Fibroblast of skin of right quadriceps (primary cell): ENCODE measurements at regions not wholly inside any gene's neighbourhood (a gene's known extent, or its start where the extent isn't known, plus 50 kb on each side); places are given as distances from the start of the nearest gene placed in this dataset.
A peak's percentile ranks its signal among the peaks of the same experiment; 100 is the strongest.
"Not testable (repeated sequence)": the region's sequence is repeated elsewhere in the genome, so short reads cannot be mapped to it uniquely, and the experiment has no call there.

Source experiments
- DNase-seq: peaks from one replicate; pipeline ENCODE4 v3.0.0-alpha.2; 2013

GRCh38 chr14:25537846-25538455 is 488.0 kb upstream of the STXBP6 start:
- peak; percentile 1 for DNase-seq

GRCh38 chr14:25526290-25526689 is 476.3 kb upstream of the STXBP6 start:
- no peak for DNase-seq

- no peak for DNase-seq
These were observed 473.0 kb upstream of the STXBP6 start for GRCh38 chr14:25522926-25523325.

GRCh38 chr14:25522116-25522515 is 472.2 kb upstream of the STXBP6 start:
- DNase-seq: no peak

GRCh38 chr14:25521616-25522015 is 471.7 kb upstream of the STXBP6 start:
- no peak for DNase-seq

GRCh38 chr14:25520821-25521220 is 470.9 kb upstream of the STXBP6 start:
- DNase-seq: no peak

GRCh38 chr14:25518364-25518763 is 468.4 kb upstream of the STXBP6 start:
- DNase-seq: no peak

- no peak for DNase-seq
These were observed 466.9 kb upstream of the STXBP6 start for GRCh38 chr14:25516838-25517237.

GRCh38 chr14:25508845-25509244 is 458.9 kb upstream of the STXBP6 start:
- DNase-seq: no peak

- no peak for DNase-seq
These were observed 451.8 kb upstream of the STXBP6 start for GRCh38 chr14:25501749-25502148.

- DNase-seq: no peak
These were observed 439.0 kb upstream of the STXBP6 start for GRCh38 chr14:25488961-25489360.

- DNase-seq: no peak
These were observed 435.4 kb upstream of the STXBP6 start for GRCh38 chr14:25485381-25485780.

- no peak for DNase-seq
These were observed 435.0 kb upstream of the STXBP6 start for GRCh38 chr14:25484906-25485305.

- DNase-seq: no peak
These were observed 434.3 kb upstream of the STXBP6 start for GRCh38 chr14:25484235-25484634.

GRCh38 chr14:25477316-25478098 is 427.6 kb upstream of the STXBP6 start:
- DNase-seq: no peak

GRCh38 chr14:25472700-25473099 is 422.8 kb upstream of the STXBP6 start:
- DNase-seq: no peak

GRCh38 chr14:25464772-25465171 is 414.8 kb upstream of the STXBP6 start:
- no peak for DNase-seq

- no peak for DNase-seq
These were observed 414.1 kb upstream of the STXBP6 start for GRCh38 chr14:25464078-25464477.

GRCh38 chr14:25463480-25463879 is 413.5 kb upstream of the STXBP6 start:
- no peak for DNase-seq

GRCh38 chr14:25461780-25462179 is 411.8 kb upstream of the STXBP6 start:
- DNase-seq: no peak

- no peak for DNase-seq
These were observed 394.4 kb upstream of the STXBP6 start for GRCh38 chr14:25444381-25444780.

- DNase-seq: not testable (repeated sequence)
These were observed 390.4 kb upstream of the STXBP6 start for GRCh38 chr14:25440382-25440781.

GRCh38 chr14:25436906-25437305 is 387.0 kb upstream of the STXBP6 start:
- no peak for DNase-seq

- no peak for DNase-seq
These were observed 386.4 kb upstream of the STXBP6 start for GRCh38 chr14:25436288-25436875.
